ENCODE measurements at regions not wholly inside any gene's neighbourhood (a gene's known extent, or its start where the extent isn't known, plus 50 kb on each side); places are given as distances from the start of the nearest gene placed in this dataset.

- DNase-seq (ENCODE audit: low read depth, low spot score) = no peak
- H3K9me3 ChIP-seq (replicated peaks; ENCODE audit: control insufficient read depth, insufficient read depth, low read length) = no peaks in the 10 kb centered on the region
- no peak overlapping the region for H3K4me3 ChIP-seq (replicated peaks in 1 of 3; ENCODE audit: insufficient read depth in 1 of 3, low read depth in 1 of 3, low read length in 3 of 3)
- no peak overlapping the region for H3K27ac ChIP-seq (ENCODE audit: insufficient read depth, low read depth, low read length)
- H3K36me3 ChIP-seq (ENCODE audit: control insufficient read depth in 2 of 2, extremely low read depth in 1 of 2, insufficient read depth in 2 of 2, low read length in 2 of 2) = no peaks in the 10 kb centered on the region
- H3K79me2 ChIP-seq (ENCODE audit: control insufficient read depth, insufficient read depth, low read length) = no peaks in the 10 kb centered on the region
- intact Hi-C loops (cut with micrococcal nuclease) (no loop called here), dilution Hi-C loops (cut with MboI; ENCODE audit: extremely low pct_ligation_motif_present, low sequenced_read_pairs) (no loop called here)
- no peaks in the 10 kb centered on the region for H4K20me1 ChIP-seq (replicated peaks; ENCODE audit: control insufficient read depth, extremely low read depth, insufficient read depth, low read length)
- POLR2A ChIA-PET = no interaction called here
- H3K27me3 ChIP-seq (ENCODE audit: control insufficient read depth in 2 of 2, insufficient read depth in 2 of 2, low read length in 2 of 2) = peaks cover 2% of the 10 kb centered on the region in 2 experiments
- no peaks in the 10 kb centered on the region for H3K4me1 ChIP-seq (ENCODE audit: control insufficient read depth, extremely low read depth, insufficient read depth, low read length)
- H3K4me2 ChIP-seq (ENCODE audit: insufficient read depth, low read length) = no peak overlapping the region
- TF ChIP-seq EZH2 (IDR thresholded peaks at IDR 0.05; ENCODE audit: borderline replicate concordance, low read depth, low read length, severe bottlenecking) (no peak), MAX (IDR thresholded peaks at IDR 0.05; ENCODE audit: insufficient read depth, insufficient read length) (no peak), GATA2 (IDR thresholded peaks at IDR 0.05; ENCODE audit: insufficient read depth, insufficient read length, low read depth, low read length) (no peak), POLR2A (IDR thresholded peaks at IDR 0.05; ENCODE audit: low read depth, low read length) (no peak), POLR2AphosphoS5 (IDR thresholded peaks at IDR 0.05; ENCODE audit: insufficient read depth, low read depth, low read length) (no peak), MYC (IDR thresholded peaks at IDR 0.05; ENCODE audit: low read depth, low read length) (no peak), JUN (IDR thresholded peaks at IDR 0.05; ENCODE audit: borderline replicate concordance, insufficient read depth, insufficient read length, low read depth) (no peak), CTCF (IDR thresholded peaks at IDR 0.05; ENCODE audit: extremely low read depth in 1 of 2, insufficient read depth in 1 of 2, low read depth in 1 of 2, low read length in 2 of 2) (no peak), FOS (IDR thresholded peaks at IDR 0.05; ENCODE audit: borderline replicate concordance, insufficient read depth, low read length) (no peak)
- no TSS peak for BruUV-seq (replicated peaks)
- no peak overlapping the region for H2AFZ ChIP-seq (ENCODE audit: low read depth, low read length)
- no peak for FAIRE-seq
- H3K9me1 ChIP-seq (replicated peaks; ENCODE audit: control insufficient read depth, extremely low read depth, insufficient read depth, low read length) = no peaks in the 10 kb centered on the region
- CTCF ChIA-PET = no interaction called here
- H3K9ac ChIP-seq (replicated peaks; ENCODE audit: extremely low read depth, insufficient read depth, low read length) = no peak overlapping the region
These were observed 59.0 kb upstream of the ATP2B4 start for GRCh38 chr1:203567596-203567995.
